ENCODE measurements at regions not wholly inside any gene's neighbourhood (a gene's known extent, or its start where the extent isn't known, plus 50 kb on each side); places are given as distances from the start of the nearest gene placed in this dataset.

- peak overlapping the region in 5 of 11 experiments; percentile 27 to 54 (median 38); a peak in 8 of 22 replicates for H3K4me2 ChIP-seq
- no peaks in the 10 kb centered on the region for H3K36me3 ChIP-seq
These were observed 1001.0 kb upstream of the TENM4 start for GRCh38 chr11:80441821-80442220.

GRCh38 chr11:80440835-80441234 is 1000.0 kb upstream of the TENM4 start:
- Histone ChIP-seq H3K27me3 (no peaks in the 10 kb centered on the region), H3K4me3 (no peak overlapping the region), H3K36me3 (no peaks in the 10 kb centered on the region), H3K27ac (no peak overlapping the region), H3K4me2 (no peak overlapping the region), H4K20me1 (no peaks in the 10 kb centered on the region), H3K9me3 (replicated peaks in 1 of 11) (no peaks in the 10 kb centered on the region), H3K4me1 (peaks cover 0 to 33% (median 5%) of the 10 kb centered on the region in 10 experiments; a peak in 9 of 20 replicates), H3K9ac (no peak overlapping the region)
- TF ChIP-seq Cebpa-rat (IDR thresholded peaks at IDR 0.05): no peak

More at GRCh38 chr11:80441821-80442220, 1001.0 kb upstream of the TENM4 start:
- Histone ChIP-seq H3K9me3 (replicated peaks in 1 of 11) (no peaks in the 10 kb centered on the region), H4K20me1 (no peaks in the 10 kb centered on the region), H3K4me3 (no peak overlapping the region), H3K4me1 (peaks cover 0 to 33% (median 5%) of the 10 kb centered on the region in 10 experiments; a peak in 9 of 20 replicates), H3K27ac (no peak overlapping the region), H3K9ac (no peak overlapping the region), H3K27me3 (no peaks in the 10 kb centered on the region)
- TF ChIP-seq Cebpa-rat (IDR thresholded peaks at IDR 0.05): no peak

DNA sequence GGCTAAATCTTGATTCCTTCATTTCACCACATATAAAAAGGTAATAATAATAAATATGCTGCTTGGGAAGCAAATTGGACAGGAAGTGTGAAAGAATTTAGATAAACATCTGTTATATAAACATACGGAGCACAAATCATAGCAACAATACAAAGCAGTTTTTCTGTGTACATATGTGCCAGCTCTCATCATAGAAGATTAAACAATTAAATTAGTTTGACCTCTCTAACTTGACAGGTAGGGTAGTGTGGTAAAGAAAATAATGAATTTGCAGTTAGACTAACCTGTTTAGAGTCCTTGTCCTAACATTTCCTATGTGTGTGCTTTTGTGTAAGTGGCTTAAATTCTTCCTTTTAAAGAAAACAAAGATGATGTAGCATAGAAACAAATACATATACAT is 995.7 kb upstream of the TENM4 start:
- Histone ChIP-seq H3K4me1 (peaks cover 0 to 12% (median under 1%) of the 10 kb centered on the region in 10 experiments; a peak in 9 of 20 replicates), H3K4me3 (no peak overlapping the region), H3K27me3 (no peaks in the 10 kb centered on the region), H3K9me3 (replicated peaks in 1 of 11) (no peaks in the 10 kb centered on the region), H3K27ac (no peak overlapping the region), H3K9ac (no peak overlapping the region), H4K20me1 (no peaks in the 10 kb centered on the region), H3K36me3 (no peaks in the 10 kb centered on the region), H3K4me2 (no peak overlapping the region)
- no peak for TF ChIP-seq Cebpa-rat (IDR thresholded peaks at IDR 0.05)

- Histone ChIP-seq H3K4me3 (no peak overlapping the region), H3K9me3 (replicated peaks in 1 of 11) (no peaks in the 10 kb centered on the region), H3K9ac (no peak overlapping the region), H3K36me3 (no peaks in the 10 kb centered on the region), H3K27me3 (no peaks in the 10 kb centered on the region), H4K20me1 (no peaks in the 10 kb centered on the region), H3K27ac (no peak overlapping the region), H3K4me1 (peaks cover 0 to 7% (median 0%) of the 10 kb centered on the region in 10 experiments; a peak in 2 of 20 replicates), H3K4me2 (no peak overlapping the region)
- TF ChIP-seq Cebpa-rat (IDR thresholded peaks at IDR 0.05): no peak
These were observed 994.5 kb upstream of the TENM4 start for GRCh38 chr11:80435345-80435744.

GRCh38 chr11:80432057-80432456 is 991.2 kb upstream of the TENM4 start:
- Histone ChIP-seq H3K4me1 (no peaks in the 10 kb centered on the region), H3K36me3 (no peaks in the 10 kb centered on the region), H3K27me3 (no peaks in the 10 kb centered on the region), H3K9ac (no peak overlapping the region), H3K27ac (no peak overlapping the region), H4K20me1 (no peaks in the 10 kb centered on the region), H3K4me3 (no peak overlapping the region), H3K9me3 (replicated peaks in 1 of 11) (no peaks in the 10 kb centered on the region), H3K4me2 (no peak overlapping the region)
- no peak for TF ChIP-seq Cebpa-rat (IDR thresholded peaks at IDR 0.05)

DNA sequence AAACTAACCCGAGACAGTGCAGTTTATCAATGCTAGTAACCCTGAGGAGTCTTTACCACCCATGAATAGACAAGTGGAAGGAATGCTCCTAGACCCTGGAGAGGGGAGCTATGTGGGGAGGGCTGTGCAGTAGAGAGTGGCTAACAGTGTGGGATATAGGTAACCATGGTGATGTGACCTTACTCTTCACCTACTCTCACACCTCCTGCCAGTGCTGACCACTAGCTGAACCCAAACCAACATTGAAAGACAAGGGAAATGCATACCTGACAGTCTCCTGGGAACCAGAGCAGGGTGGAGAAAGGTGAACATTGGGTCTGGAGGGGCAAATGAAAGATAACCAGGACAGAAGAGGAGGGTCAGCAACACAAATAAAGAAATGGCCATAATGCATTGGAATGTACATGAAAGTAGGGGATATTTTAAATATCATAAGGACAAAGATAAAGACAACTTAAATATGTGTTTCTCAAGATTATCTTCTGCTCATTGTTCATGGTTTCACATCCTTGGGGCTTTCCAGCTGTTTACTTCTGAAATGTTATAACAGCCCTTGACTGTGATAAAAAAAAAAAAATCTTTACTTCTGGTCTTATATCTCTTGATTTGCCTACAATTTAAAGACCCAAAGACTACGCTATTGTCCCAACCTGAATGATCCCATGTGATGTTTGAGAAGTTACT is 983.3 kb upstream of the TENM4 start:
- H3K36me3 ChIP-seq: no peaks in the 10 kb centered on the region
- H3K9me3 ChIP-seq (replicated peaks in 1 of 11): no peaks in the 10 kb centered on the region
- no peak for TF ChIP-seq Cebpa-rat (IDR thresholded peaks at IDR 0.05)

GRCh38 chr11:80420374-80420773 is 979.5 kb upstream of the TENM4 start:
- H3K27ac ChIP-seq: no peak overlapping the region
- no peaks in the 10 kb centered on the region for H3K36me3 ChIP-seq
- H3K4me1 ChIP-seq: no peaks in the 10 kb centered on the region
- H4K20me1 ChIP-seq: no peaks in the 10 kb centered on the region
- H3K4me3 ChIP-seq: no peak overlapping the region
- TF ChIP-seq Cebpa-rat (IDR thresholded peaks at IDR 0.05): no peak
- no peaks in the 10 kb centered on the region for H3K9me3 ChIP-seq (replicated peaks in 1 of 11)
- no peaks in the 10 kb centered on the region for H3K27me3 ChIP-seq
- no peak overlapping the region for H3K9ac ChIP-seq
- no peak overlapping the region for H3K4me2 ChIP-seq

More for the DNA sequence above, 983.3 kb upstream of the TENM4 start:
- Histone ChIP-seq H3K27ac (no peak overlapping the region), H3K9ac (no peak overlapping the region), H3K4me3 (no peak overlapping the region), H4K20me1 (no peaks in the 10 kb centered on the region), H3K4me2 (no peak overlapping the region), H3K27me3 (no peaks in the 10 kb centered on the region), H3K4me1 (no peaks in the 10 kb centered on the region)

- no peaks in the 10 kb centered on the region for H4K20me1 ChIP-seq
- no peak overlapping the region for H3K4me3 ChIP-seq
- H3K9ac ChIP-seq: no peak overlapping the region
- no peaks in the 10 kb centered on the region for H3K27me3 ChIP-seq
- TF ChIP-seq Cebpa-rat (IDR thresholded peaks at IDR 0.05): no peak
- H3K36me3 ChIP-seq: no peaks in the 10 kb centered on the region
- no peak overlapping the region for H3K4me2 ChIP-seq
- no peaks in the 10 kb centered on the region for H3K4me1 ChIP-seq
- H3K27ac ChIP-seq: no peak overlapping the region
- no peaks in the 10 kb centered on the region for H3K9me3 ChIP-seq (replicated peaks in 1 of 11)
These were observed 976.9 kb upstream of the TENM4 start for GRCh38 chr11:80417681-80418080.

GRCh38 chr11:80415580-80415979 is 974.8 kb upstream of the TENM4 start:
- H3K4me1 ChIP-seq: no peaks in the 10 kb centered on the region
- no peak overlapping the region for H3K4me2 ChIP-seq
- TF ChIP-seq Cebpa-rat (IDR thresholded peaks at IDR 0.05): no peak
- no peaks in the 10 kb centered on the region for H4K20me1 ChIP-seq
- H3K27me3 ChIP-seq: no peaks in the 10 kb centered on the region
- no peaks in the 10 kb centered on the region for H3K36me3 ChIP-seq
- no peak overlapping the region for H3K27ac ChIP-seq
- no peak overlapping the region for H3K9ac ChIP-seq
- H3K9me3 ChIP-seq (replicated peaks in 1 of 11): peaks cover 0 to 15% (median 5%) of the 10 kb centered on the region in 11 experiments; a peak in 8 of 22 replicates
- no peak overlapping the region for H3K4me3 ChIP-seq

Data from BLaER1 treated with 17β-estradiol and CSF1 and Interleukin-3, amounts not matched to agents 10 nM and 100 nM (cell line).